ENCODE measurements at regions not wholly inside any gene's neighbourhood (a gene's known extent, or its start where the extent isn't known, plus 50 kb on each side); places are given as distances from the start of the nearest gene placed in this dataset.

- no peaks in the 10 kb centered on the region for H4K20me1 ChIP-seq (ENCODE audit: low read depth, low read length)
- no peaks in the 10 kb centered on the region for H3K9me2 ChIP-seq (replicated peaks; ENCODE audit: insufficient read depth, low read length)
- H3K9ac ChIP-seq (ENCODE audit: low read length), result no peak overlapping the region
- H3F3A ChIP-seq (ENCODE audit: insufficient read depth), result no peaks in the 10 kb centered on the region
- H3K9me3 ChIP-seq (ENCODE audit: insufficient read depth, low read length), result no peaks in the 10 kb centered on the region
- H2AFZ ChIP-seq (ENCODE audit: low read depth, low read length, severe bottlenecking), result no peak overlapping the region
- no peaks in the 10 kb centered on the region for H3K27me3 ChIP-seq (ENCODE audit: low read length)
- no peaks in the 10 kb centered on the region for H3K79me2 ChIP-seq (ENCODE audit: insufficient read depth, low read length)
- no peak overlapping the region for H3K4me3 ChIP-seq (ENCODE audit: insufficient read depth, low read length, poor library complexity, severe bottlenecking)
- TF ChIP-seq CTCF (IDR thresholded peaks at IDR 0.05; ENCODE audit: insufficient read depth, low read length, poor library complexity, severe bottlenecking), result no peak
- TF ChIP-seq EZH2phosphoT487 (conservative IDR thresholded peaks at IDR 0.05; ENCODE audit: low read length), result no peak
- no peak overlapping the region for H3K4me2 ChIP-seq (ENCODE audit: low read depth, low read length, poor library complexity, severe bottlenecking)
- H3K27ac ChIP-seq (ENCODE audit: low read depth, low read length), result no peak overlapping the region
- H3K36me3 ChIP-seq (ENCODE audit: low read length), result no peaks in the 10 kb centered on the region
These were observed 66.9 kb upstream of the THBS1 start for GRCh38 chr15:39513936-39514335.

- no peaks in the 10 kb centered on the region for H3K9me2 ChIP-seq (replicated peaks; ENCODE audit: insufficient read depth, low read length)
- no peaks in the 10 kb centered on the region for H3K9me3 ChIP-seq (ENCODE audit: insufficient read depth, low read length)
- no peaks in the 10 kb centered on the region for H3K36me3 ChIP-seq (ENCODE audit: low read length)
- no peaks in the 10 kb centered on the region for H3F3A ChIP-seq (ENCODE audit: insufficient read depth)
- TF ChIP-seq CTCF (IDR thresholded peaks at IDR 0.05; ENCODE audit: insufficient read depth, low read length, poor library complexity, severe bottlenecking), result no peak
- no peak for TF ChIP-seq EZH2phosphoT487 (conservative IDR thresholded peaks at IDR 0.05; ENCODE audit: low read length)
- H3K27ac ChIP-seq (ENCODE audit: low read depth, low read length), result no peak overlapping the region
- H3K9ac ChIP-seq (ENCODE audit: low read length), result no peak overlapping the region
- H3K27me3 ChIP-seq (ENCODE audit: low read length), result no peaks in the 10 kb centered on the region
- no peak overlapping the region for H3K4me2 ChIP-seq (ENCODE audit: low read depth, low read length, poor library complexity, severe bottlenecking)
- no peaks in the 10 kb centered on the region for H4K20me1 ChIP-seq (ENCODE audit: low read depth, low read length)
- no peak overlapping the region for H2AFZ ChIP-seq (ENCODE audit: low read depth, low read length, severe bottlenecking)
- H3K79me2 ChIP-seq (ENCODE audit: insufficient read depth, low read length), result no peaks in the 10 kb centered on the region
- no peak overlapping the region for H3K4me3 ChIP-seq (ENCODE audit: insufficient read depth, low read length, poor library complexity, severe bottlenecking)
These were observed 65.9 kb upstream of the THBS1 start for GRCh38 chr15:39514933-39515332.

- Histone ChIP-seq H3K4me2 (ENCODE audit: low read depth, low read length, poor library complexity, severe bottlenecking) (no peak overlapping the region), H3K27me3 (ENCODE audit: low read length) (no peaks in the 10 kb centered on the region), H3K4me3 (ENCODE audit: insufficient read depth, low read length, poor library complexity, severe bottlenecking) (no peak overlapping the region), H3K9me3 (ENCODE audit: insufficient read depth, low read length) (no peaks in the 10 kb centered on the region), H3K9ac (ENCODE audit: low read length) (no peak overlapping the region), H4K20me1 (ENCODE audit: low read depth, low read length) (no peaks in the 10 kb centered on the region), H3K79me2 (ENCODE audit: insufficient read depth, low read length) (no peaks in the 10 kb centered on the region), H3F3A (ENCODE audit: insufficient read depth) (no peaks in the 10 kb centered on the region), H2AFZ (ENCODE audit: low read depth, low read length, severe bottlenecking) (no peak overlapping the region), H3K27ac (ENCODE audit: low read depth, low read length) (no peak overlapping the region), H3K36me3 (ENCODE audit: low read length) (no peaks in the 10 kb centered on the region), H3K9me2 (replicated peaks; ENCODE audit: insufficient read depth, low read length) (no peaks in the 10 kb centered on the region)
- TF ChIP-seq CTCF (IDR thresholded peaks at IDR 0.05; ENCODE audit: insufficient read depth, low read length, poor library complexity, severe bottlenecking) (no peak), EZH2phosphoT487 (conservative IDR thresholded peaks at IDR 0.05; ENCODE audit: low read length) (no peak)
These were observed 65.1 kb upstream of the THBS1 start for GRCh38 chr15:39515765-39516164.

All from SU-DHL-6 (cell line).